GM19455 (cell line): ENCODE measurements at regions not wholly inside any gene's neighbourhood (a gene's known extent, or its start where the extent isn't known, plus 50 kb on each side); places are given as distances from the start of the nearest gene placed in this dataset.
A peak's percentile ranks its signal among the peaks of the same experiment; 100 is the strongest.
"Not testable (repeated sequence)": the region's sequence is repeated elsewhere in the genome, so short reads cannot be mapped to it uniquely, and the experiment has no call there.

Experiments
- ATAC-seq: cut with Tn5 transposase; IDR thresholded peaks from one replicate; pipeline ENCODE4 v1.9.1; 2021; ENCODE audit not compliant: unreplicated experiment

DNA sequence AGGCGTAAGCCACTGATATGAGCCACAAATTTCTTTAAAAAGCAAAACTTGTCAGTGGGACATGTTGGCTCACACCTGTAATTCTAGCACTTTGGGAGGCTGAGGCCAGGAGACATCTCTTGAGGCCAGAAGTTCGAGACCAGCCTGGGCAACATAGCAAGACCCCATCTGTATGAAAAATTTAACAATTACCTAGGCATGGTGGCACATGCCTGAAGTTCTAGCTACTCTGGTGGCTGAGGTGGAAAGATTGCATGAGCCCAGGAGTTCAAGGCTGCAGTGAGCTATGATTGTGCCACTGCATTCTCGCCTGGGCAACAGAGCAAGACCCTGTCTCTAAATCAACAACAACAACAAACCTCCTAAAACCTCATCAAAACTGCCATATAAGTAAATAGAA is 147.6 kb upstream of the BARHL2 start:
- ATAC-seq: no peak

DNA sequence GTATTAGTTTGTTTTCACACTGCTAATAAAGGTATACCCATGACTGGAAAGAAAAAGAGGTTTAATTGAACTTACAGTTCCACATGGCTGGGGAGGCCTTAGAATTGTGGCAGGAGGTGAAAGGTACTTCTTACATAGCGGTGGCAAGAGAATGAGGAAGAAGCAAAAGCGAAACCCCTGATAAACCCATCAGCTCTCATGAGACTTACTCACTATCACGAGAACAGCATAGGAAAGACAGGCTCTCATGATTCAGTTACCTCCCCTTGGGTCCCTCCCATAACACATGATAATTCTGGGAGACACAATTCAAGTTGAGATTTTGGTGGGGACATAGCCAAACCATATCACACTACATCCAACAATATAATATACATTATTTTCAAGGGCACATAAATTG is 145.7 kb upstream of the BARHL2 start:
- no peak for ATAC-seq

DNA sequence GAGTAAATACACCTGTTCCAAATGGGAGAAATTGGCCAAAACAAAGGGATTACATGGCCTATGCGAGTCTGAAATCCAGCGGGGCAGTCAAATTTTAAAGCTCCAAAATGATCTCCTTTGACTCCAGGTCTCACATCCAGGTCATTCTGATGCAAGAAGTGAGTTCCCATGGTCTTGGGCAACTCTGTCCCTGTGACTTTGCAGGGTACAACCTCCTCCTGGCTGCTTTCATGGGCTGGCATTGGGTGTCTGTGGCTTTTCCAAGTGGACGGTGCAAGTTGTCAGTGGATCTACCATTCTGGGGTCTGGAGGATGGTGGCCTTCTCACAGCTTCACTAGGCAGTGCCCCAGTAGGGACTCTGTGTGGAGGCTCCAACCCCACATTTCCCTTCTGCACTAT is 144.3 kb upstream of the BARHL2 start:
- not testable (repeated sequence) for ATAC-seq

DNA sequence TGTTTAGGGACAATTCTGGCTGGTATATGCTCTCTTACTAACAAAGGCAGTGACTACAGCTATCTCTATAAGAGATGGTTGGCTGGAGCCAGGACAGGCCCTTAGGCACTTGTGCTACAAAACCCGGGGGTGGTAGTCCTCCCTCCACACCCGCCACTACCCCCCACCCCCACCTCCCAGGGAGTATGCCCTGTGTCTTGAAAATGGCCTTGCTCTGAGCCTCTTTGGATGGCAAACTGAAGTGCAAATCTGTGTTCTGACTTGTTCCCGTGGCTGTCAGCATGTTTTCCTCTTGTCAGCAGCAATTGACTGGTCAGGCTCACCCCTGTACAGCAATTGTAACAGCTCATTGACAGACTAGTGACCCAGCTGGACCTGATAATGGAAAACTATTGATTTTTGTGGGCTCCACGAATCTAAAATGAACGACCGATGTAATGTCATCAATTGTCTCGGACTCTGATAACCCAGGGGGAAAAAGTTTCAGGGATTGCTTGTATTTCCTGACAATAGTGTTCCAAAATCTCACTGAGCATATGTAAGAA is 139.4 kb upstream of the BARHL2 start:
- ATAC-seq: no peak

DNA sequence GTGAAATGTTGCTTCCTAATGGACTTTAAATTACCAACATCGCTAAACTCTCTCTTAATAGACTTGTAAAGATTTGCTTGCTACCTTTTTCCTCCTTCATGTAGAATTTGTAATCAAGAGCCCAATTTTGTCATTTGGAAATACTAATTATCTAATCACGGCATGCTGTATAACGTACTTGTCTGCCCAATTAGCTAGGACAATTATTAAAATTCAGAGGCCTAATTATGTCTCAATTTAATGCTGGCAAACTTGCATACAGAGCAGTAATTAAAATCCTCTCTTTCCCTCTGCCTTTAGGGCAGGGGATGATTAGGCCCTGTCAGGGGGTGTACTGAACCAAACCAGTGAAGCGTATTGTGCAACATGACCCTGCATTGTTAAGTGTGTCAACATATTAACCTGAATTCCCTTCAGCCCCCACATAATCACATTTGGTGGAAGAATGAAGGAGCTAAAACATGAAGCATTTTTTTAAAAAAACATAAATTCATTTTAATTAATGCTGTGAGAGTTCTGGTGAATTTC is 137.4 kb upstream of the BARHL2 start:
- no peak for ATAC-seq

DNA sequence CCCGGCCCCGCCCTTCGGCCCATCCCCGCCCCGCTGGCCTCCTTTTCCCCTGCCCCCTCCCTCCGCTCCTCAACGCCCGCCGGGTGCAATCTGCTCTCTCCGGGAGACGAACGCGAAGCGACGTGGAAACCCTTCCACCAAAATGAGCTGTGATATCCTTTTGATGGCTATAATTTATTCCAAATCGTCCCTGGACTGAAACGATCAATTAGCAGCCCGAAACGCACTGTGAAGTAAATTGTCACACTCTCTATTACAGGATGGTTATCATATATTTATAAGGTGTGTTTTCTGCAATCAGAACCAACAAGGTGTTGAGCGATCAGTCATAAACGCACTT is 134.6 kb upstream of the BARHL2 start:
- ATAC-seq: no peak

DNA sequence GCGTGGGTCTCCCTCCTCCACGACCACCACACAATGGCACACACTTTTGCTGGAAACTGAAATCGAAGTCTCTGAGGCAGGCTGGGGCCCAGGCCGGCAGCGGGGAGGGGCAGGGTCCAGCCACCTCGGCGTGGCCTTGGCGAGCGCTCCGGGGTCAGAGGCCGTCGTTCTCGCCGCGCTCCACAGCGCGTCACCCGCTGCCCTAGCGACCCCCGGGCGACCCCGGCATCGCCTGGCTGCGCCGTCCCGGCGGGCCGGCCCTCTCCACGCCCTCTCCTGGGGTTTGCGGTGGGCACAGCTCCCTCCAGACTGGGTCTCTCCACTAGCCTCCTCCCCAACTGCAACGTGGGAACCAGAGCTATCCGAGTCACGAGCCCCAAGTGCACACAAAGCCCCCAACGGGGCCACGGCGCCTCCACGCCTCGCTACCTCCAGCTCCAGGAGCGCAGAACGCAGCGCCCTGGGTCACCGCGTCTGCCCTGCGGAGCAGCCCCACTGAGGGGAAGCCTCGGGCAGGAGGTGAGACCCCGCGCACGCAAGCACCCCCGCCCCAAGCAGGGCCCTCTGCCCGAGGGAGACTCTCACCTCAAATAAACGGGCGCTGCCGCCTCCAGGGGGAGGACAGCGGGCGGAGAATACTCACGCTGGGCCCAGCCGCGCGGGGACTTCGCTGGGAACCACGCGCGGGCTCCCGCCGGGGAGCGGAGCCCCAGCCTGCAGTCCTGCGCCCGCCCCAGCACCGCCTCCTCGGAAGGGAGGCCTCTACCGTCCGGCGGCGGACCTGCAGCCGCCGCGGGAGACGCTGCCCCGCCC is 134.0 kb upstream of the BARHL2 start:
- peak; percentile 99 for ATAC-seq

DNA sequence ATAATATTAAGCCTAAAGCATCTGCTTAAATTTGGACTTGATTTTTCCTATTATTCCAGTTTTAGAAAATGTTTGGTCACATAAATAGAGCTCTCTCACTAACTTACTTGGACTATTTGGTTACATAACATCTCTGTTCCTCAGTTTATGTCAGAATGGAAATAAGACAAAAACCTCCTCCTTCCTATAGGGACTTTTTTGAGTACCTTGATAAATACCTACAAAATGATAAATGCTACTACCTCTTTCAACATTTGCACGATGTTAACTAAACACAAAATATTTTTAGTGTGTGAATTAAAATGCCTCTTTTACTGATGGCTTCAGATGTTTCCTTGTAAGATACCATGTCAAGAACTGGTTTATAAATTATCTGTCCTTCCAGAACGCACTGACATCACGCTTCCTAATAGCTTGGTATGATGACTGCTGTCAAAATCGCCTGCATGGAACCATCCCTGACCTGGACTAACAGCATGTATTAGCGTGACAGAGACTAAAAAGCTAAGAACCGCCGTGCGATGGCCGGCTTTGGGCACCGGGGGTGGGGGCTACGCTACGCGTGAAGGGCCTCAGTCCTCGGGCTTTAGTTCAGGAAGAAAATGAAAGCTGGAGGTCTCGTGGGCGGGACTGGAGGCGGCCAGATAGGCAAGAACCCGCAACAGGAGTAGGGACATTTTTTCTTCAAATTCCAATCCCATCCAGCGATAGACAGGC is 133.2 kb upstream of the BARHL2 start:
- no peak for ATAC-seq

DNA sequence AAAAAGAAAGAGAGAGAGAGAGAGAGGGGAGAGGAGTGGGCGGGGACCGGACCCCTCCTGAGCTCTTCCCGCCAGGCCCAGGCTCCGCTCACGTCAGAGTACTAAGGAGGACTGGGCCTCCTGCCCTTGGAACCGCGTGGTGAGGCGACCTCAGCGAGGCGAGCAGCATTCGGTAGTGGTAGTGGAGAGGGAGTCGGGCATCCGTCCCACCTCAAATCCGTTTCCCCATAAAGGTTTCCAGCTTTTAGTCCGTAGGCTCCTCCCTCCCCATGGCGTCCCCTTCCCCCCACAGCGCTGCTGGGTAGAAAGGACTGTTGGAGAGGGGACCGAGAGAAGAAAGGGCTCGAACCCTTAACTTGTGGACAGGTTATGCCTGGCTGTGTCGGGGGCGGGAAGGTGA is 124.4 kb upstream of the BARHL2 start:
- ATAC-seq: no peak

DNA sequence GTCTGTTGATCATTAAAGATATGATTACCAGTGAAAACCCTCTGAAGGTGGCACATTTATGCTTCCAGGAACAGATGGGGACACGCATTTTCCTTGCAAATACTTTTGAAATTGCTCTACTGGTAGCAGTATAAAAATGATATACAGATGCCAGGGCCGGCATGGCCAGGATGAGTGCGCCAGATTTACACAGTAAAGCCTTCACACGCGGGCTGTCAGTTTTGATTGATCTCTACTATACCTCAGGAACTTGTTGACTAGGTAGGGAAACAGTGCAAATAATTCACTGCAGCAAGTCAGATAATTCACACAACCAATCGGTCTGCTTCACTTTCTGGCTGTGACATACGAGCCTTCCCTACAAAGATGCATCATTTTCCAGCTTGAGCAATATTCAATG is 123.2 kb upstream of the BARHL2 start:
- no peak for ATAC-seq

DNA sequence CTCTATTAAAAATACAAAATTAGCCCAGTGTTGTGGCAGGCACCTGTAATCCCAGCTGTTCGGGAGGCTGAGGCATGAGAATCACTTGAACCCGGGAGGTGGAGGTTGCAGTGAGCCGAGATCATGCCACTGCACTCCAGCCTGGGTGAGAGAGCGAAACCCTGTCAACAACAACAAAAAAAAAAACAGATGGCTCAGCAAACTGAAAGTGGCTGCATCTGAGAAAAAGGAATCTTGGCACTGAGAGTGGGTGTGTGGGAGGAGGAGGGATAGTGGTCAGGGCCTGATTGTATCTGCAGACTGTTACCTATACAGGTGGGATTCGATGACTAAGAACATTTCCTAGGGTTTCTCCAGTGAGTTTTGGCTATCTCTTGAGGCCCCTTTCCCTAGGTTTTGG is 122.2 kb upstream of the BARHL2 start:
- ATAC-seq: no peak

DNA sequence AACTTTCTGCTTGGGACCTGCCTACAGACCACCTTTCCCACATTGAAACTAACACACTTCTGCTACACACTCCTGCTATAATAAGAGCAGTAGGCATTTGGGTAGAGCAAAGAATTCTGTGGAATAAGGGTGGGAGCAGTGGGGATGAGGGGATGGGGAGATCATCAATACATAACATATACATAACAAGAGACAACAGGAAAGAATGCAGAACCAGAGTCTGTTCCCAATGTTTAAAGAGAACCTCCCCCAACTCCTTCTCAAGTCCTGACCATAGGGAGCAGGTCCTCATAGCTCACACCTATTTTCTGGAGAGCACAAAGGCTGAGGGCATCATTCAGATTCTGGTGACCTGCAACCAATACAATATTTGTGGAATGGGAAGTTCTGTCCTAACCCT is 121.6 kb upstream of the BARHL2 start:
- no peak for ATAC-seq

DNA sequence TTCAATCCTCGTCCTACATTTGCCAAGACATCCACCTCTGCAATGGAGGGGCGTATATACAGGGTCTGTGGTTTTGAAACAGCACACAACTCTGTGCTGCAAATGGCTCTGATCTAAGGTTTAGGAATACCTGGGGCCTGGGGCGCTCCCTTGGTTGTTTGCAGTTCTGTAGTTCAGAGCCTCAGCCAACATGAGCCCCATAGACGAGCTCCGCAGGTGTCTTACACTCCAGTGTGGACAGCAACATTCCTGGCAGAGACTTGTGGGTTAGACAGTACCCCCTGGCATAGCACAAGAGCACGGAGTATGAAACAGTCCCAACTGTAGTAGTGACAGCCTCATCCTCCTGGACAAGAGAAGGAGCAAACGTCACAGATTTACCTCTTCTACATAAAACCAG is 120.3 kb upstream of the BARHL2 start:
- ATAC-seq: no peak

DNA sequence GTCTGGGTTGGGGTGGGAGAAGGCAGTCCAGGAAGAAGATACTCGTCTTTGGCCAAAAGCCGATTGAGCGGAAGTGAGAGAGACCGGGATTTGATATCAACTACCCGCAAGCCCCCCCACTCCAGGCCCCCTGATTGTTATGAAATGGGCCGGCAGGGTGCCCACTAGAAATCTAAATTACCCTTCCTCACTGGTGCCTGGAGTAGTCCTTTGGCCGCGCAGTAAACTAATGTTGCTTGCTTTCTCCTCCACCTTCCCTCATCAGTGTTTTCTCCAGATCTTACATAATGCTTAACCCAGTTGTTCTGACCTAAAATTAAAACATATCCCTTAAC is 119.2 kb upstream of the BARHL2 start:
- ATAC-seq: no peak

DNA sequence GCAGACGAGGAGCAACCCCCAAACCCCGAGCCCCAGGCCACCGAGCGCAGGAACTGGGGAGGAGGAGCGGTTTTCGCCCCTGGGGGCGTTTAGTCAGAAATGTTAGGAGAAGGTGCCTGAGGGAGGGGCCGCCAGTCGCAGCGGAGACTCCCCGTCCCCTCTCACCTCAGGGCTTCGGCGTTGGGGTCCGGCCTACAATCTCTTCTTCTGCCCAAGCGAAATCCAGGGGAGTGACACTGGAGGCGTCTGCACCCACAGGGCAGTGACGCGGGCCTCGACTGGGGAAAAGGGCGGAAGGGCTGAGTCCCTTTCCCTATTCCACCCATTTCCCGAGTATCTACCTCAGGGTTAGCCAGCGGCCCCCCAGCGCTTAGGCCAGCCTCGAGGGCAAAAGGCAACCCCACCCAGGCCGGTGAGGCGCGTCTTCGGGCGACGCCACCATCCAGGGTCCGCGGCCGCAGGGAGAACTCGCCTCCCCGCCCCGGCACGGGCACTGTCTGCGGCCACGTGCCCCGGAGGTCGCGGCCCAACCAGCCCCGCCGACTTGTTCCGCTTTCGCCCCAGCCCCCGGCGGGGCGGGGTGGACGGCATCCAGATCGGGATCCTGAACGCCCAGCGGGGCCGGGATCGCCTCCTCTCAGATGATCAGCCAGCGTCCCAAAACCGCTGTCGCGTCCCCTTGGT is 118.7 kb upstream of the BARHL2 start:
- no peak for ATAC-seq

DNA sequence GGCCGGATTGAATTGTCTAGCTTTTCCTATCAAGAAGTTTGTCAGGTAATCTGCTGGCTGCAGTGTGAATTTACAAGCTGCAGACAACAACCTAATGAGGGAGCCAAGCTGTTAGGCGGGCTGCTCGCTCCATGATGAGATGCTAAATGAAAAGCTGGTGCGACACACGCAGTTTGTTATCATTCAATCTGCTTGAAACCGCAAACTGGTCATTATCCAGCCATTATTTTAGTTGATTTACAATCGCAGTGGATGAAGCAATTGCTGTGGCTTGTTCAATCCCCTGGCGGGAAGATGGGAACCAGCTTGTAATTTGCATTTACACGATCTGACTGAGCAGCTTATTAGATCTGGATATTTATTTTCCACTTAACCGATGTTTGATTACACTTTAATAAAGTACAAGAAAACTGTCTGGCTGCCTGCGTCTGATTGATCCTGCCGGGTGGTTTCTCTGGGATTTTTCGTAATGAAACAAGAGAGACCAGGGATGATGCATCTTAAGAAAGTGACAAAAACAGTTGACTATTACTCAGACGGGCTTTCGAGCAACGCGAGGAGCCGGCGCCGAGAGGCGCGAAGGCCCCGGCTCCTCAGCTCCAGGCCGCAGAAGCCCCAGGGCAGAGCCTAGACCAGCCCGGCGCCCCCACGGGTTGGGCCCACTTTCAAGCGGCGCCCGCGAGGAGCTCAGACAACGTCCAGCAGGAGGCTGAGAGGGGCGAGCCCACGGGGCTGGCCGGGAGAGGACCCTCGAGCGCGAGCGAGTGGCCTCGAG is 118.0 kb upstream of the BARHL2 start:
- no peak for ATAC-seq

DNA sequence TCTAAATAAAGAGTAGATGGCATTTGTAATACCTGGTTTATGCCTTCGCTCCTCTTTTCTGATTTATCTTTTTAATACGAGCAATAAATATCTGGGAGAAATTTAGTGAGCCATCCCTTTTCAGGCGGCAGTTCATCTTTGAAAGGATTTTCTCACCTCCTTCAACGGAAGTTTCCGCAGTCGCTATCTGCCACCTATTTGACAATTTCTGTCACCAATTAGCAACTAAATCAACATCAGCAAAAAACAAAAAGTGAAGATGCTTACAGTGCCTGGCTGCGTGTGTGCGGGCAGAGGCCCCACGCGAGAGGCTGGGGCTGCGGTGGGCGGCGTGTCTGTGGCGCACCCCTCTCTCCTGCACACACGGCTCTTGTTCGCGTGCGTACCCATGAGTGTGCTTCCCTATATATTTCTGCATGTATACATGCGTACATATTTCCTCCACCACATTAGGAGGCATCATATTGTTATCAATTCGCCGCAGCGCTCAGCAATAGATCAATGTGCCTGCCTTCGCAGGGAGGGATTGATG is 117.3 kb upstream of the BARHL2 start:
- no peak for ATAC-seq

DNA sequence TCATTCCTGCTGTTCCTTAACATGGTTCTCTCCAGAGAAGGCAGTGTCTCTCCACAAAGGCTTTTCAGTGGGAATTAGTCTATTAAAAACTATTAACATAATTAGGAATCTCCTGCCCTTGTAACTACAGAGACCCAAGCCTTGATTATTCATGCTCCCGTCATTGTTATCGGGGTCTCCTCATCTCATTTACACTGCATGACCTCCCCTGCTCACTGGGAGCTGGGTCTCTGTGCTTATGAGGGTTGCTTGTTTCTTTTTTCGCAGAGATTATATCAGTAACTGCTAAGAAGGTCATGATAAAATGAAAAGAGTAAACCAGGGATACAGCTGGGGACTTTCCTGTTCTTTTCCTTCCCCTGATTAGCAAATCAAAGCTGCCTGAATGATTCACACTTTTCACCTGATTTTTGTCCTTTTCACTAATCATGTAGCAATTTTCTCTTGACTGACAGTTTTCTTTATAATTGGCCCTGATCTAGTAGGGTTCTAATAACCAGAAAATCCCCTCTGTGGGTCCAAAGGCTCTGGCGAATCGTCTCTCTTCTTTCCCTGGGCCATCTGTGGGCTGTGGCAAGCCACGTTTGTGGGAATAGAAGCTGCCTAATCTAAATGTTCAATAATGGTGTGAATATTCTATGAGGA is 116.5 kb upstream of the BARHL2 start:
- no peak for ATAC-seq

DNA sequence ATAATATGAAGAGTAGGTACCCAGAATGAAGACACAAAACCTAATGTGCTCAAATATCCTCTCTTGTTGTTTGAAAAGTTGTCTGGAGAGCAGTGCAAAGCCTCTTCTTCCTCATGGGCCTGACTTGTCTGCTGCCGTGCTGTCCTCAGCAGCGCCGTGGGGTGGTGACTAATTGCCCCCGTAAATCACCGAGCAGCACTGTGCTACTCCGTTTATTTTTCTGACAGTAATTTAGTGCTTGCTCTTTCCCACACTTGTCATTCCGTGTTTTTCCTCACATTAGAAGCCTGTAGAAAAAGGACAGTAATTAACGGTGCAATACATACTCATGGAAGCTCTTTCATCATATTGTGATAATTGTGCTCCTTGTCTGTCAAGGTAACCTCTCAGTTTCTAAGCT is 114.8 kb upstream of the BARHL2 start:
- ATAC-seq: no peak

DNA sequence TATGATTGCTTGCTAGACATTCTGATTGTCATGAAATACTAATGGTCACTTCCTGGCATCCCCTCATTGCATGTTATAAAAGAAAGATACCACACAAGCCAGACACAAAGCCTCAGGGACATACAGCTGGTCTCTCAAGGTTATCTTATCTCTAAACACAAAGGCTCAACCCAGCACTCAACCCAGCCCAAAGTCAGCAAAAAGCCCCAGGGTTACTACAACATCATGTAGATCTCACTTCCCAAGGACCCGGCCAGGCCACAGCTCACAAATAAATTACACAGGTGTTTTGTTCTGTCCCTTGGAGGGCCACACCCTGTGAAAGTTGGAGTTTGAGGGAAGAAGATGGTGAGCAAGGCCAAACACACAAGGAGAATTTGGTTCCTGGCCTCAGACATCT is 109.7 kb upstream of the BARHL2 start:
- ATAC-seq: no peak
